HG03571 (cell line): ENCODE measurements at regions not wholly inside any gene's neighbourhood (a gene's known extent, or its start where the extent isn't known, plus 50 kb on each side); places are given as distances from the start of the nearest gene placed in this dataset.

Source experiments
- ATAC-seq: cut with Tn5 transposase; IDR thresholded peaks from one replicate; pipeline ENCODE4 v1.9.1; 2021; ENCODE audit not compliant: unreplicated experiment

DNA sequence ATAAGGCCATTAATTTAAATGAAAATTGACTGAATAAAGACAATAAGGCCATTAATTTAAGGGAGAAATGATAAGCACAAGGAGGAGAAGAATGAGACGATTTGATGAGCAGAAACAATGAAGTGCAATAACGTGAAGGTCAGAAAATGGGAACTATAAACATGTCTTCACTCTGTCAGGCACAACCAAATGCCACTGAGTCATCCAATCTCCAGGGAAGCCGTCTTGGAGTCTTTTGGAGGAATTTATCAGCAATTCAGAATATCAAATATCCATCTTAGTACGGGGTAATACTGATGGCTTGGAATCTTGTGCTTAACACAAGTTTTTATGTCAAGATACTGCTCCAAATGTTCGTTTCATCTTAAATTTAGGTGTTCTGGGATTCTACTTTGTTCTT lies 159.9 kb downstream of the CAPZA3 start:
- ATAC-seq = no peak

DNA sequence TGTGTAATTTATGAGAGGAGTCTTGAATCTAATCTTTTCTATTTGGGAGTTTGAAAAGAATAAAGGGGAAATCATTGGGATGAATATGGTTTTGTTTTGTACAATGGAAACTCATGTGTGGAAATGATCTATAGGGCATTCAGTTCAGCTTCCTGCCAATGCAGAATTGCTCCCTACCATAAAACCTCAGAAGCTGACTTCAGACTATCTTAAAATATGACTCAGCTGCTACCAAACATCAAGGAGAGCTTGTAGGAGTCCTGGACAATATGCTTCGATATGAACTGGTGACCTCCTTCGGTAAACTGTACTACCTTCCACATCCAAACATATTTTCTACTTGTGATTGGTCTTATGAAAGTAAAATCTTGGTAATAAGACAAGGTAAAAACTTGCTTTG lies 160.6 kb downstream of the CAPZA3 start:
- no peak for ATAC-seq

DNA sequence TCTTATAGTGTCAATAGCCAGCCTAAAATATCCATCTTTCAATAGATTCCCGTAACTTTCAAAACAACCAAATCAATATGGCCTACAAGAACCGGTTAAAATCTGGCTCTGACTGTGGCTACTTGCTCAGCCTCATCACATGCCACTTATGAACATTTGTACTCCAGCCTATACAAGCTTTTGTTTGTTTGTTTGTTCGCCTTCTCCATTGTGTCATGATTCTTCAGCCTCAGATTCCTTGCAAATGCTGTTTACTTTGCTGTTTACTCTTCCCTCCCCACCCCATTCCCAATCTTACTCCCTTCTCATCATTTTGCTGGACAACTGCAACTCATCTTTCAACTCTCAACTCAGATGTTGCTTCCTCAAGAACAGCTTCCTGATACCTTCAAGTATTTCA lies 161.2 kb downstream of the CAPZA3 start:
- ATAC-seq = no peak

DNA sequence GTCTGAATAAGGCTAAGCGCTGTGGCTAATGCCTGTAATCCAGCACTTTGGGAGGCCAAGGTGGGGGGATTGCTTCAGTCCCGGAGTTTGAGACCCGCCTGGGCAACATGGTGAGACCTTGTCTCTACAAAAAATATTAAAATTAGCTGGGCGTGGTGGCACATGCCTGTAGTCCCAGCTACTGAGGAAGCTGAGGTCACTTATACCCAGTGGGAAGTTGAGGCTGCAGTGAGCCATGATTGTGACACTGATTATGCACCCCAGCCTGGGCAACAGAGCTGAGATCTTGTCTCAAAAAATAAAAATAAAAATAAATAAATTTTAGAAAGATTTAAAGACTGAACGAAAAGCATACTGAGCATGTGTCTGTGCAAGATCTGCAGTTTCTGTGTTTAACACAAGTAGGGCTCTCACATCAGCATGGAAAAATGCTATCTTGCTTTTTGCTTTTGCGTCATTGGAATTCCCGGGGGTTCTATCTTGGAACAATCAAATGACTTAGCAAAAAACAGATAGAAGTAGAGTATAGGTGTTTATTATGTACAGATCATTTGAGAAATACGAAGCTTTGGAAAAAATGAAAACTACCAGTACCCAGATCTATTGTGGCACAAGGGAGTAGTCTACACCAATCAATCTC lies 161.9 kb downstream of the CAPZA3 start:
- no peak for ATAC-seq

DNA sequence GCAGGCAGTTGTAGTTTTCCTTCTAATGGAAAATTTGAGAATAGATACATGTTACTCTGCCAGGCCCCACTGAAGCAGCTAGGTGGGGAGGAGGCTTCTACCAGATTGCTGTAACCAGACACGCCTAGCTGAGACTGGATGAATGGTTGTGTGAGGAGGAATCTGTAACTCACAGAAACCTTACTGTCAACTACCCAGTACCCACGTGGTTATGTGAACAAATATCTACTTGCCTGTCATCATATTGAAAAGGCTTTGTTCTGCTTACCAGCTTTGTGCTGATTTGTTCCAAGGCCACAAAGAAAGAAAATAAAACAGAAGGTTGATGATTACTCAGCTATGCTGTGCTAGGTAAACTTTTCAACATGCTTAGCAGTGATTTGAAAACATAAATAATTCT lies 167.2 kb downstream of the CAPZA3 start:
- no peak for ATAC-seq

DNA sequence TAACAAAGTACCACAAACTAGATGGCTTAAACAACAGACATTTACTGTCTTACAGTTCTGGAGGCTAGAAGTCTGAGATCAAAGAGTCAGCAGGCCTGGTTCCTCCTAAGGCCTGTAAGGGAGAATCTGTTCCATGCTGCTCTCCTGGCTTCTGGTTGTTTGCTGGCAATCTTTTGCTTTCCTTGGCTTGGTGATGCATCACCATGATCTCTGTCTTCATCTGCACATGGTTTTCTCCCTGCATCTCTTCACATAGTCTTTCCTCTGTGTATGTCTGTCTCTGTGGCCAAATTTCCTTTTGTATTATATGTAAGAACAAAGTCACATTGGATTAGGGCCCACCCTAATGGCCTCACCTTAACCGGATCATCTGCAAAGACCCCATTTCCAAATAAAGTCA lies 168.5 kb downstream of the CAPZA3 start:
- no peak for ATAC-seq

DNA sequence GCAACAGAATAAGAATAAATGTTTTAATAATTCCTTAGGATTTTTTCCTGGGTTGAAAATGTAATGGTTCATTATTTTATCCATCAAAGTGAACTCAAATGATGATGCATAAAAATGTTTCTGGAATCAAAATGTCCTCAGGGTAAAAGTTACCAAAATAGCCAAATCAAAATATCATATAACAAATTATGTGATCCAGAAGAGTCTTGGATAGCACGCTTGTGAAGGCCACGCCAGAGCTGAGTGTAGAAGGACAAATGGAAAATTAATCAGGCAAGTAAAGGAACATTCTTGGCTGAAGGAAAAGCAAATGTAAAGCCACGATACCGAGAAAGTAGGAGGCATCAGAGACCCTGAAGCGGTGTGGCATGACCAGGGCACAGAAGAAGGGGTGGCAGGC lies 169.2 kb downstream of the CAPZA3 start:
- no peak for ATAC-seq

DNA sequence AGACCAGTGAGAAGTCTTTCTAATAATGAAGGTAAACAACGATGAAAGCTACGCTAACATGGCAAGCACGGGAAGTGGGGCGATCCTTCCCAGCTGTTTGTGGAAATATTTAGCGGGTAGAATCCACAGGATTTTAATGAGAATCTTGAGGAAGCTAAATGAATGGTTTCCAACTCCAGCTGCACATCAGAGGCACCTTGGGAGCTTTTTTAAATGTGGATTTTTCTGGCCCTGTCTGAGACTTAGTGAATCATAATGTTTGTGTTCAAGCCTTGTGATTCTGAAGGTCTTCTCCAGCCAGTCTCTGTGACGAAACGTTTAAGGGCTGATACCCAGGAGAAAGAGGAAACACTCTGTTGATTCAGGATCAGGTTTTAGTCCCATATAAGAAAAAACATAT lies 169.8 kb downstream of the CAPZA3 start:
- no peak for ATAC-seq

DNA sequence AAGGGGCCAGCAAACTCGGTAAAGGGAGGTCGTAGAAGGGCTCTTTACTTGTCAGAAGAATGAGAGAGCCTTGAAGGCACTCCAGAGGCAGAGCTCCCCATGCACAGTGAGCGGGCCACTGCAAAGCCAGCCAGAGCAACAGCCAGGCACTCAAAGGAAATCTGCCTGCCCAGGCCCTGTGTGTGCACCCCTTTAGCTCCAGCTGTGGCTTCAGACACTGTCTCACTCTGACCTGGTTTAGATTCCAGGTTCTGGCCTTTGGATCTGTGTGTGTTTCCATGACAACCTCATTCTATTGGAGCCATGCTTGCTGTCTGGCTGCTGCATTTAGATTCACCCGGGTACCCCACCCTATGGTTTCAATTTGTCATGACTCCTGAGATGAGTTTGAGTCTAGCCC lies 170.3 kb downstream of the CAPZA3 start:
- ATAC-seq = no peak

DNA sequence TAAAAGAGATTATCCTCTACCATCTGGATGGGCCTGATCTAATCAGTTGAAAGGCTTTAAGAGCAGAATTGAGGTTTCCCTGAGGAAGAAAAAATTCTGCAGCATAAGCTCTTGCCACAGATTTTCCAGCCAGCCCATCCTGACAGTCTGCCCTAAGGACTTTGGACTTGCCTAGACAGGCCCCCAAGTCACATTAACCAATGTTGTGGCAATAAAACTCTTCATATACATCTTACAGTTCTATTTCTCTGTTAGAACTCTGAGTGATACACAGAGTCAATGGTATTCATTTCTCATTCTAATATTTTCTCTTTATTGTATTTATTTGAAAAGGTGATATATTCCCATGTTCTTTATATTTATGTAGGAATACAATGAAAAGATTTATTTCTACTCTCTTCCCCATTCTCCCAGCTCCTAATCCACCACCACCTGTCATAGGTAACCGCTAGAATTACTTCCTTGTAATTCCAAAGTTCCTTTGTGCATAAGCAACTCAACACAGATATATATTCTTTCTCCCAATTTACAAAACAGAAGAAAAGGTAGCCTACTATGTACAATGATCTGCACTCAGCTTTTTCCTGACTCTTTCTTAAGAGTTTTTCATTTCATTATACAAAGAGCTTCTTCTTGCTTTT lies 182.1 kb downstream of the CAPZA3 start:
- no peak for ATAC-seq

DNA sequence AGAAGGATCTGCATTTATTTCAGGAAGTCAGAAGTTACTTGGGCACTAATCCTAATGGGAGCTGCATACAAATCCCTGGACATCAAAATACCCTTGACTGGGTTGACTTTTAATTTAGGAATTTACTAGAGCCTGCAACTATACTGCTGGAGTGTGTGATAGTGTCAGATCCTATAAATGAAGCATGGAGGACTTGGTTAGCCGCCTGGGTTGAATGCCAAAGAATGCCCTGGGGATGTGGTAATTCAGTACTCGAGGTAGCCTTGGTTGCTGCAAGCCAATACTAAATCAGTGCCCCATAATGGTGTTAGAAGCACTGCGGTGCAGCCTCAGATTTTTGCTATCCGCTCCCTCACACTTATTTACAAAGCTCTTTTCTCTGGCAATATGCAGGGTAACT lies 184.9 kb downstream of the CAPZA3 start:
- ATAC-seq = no peak

DNA sequence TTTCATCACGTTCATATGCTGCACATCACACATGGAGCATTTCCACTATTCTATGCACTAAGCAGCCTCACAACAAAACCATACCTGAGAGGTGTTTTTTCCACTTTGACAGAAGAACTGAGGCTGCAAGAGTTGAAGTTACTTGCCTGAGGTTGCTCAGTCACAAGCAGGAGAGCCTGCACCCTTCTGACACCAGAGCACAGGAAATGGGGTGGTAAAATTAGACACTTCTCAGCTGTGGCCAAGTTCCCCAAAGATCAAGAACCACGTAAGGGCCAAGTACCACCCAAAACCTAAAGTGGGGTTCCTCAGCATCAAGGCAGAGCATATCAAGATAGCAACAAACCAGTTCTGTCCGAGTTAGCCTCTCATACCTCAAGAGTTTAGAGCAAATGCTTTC lies 185.8 kb downstream of the CAPZA3 start:
- no peak for ATAC-seq

DNA sequence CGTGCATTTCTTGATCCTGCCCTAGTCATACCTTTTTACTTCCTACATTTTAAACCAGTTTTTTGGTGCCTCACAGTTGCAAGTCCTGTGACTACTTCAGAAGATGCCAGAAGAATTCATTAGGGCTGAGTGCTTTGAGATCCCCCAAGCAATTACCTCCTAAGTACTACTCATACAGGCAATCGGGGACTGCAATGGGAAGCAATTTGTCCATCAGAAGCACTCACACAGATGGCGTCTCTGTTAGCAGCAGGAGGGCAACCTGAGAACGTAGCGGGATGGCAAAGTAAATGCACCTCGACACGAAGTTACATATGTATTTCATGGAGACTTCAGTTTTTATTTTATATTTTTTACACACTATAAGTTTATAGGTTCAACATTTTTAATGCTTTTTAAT lies 188.3 kb downstream of the CAPZA3 start:
- ATAC-seq = no peak

DNA sequence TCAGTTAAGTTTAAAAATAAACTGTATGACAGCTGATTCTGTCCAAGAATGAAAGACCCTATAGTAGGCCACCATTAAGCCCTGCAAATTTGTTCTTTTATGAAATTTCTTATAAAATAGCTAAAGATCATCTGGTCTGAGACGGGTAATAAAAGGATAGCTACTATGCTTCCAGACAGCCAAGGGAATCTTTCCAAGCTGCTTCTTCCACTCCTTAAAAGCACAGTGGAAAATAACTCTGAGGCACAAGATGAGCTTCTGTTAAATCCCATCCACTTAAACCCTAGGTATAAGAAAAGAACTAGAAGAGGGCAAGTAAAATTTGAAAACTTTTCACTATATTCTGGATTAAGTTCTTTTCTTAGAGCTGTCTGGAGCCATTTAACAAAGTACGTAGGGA lies 194.3 kb downstream of the CAPZA3 start:
- ATAC-seq = no peak

DNA sequence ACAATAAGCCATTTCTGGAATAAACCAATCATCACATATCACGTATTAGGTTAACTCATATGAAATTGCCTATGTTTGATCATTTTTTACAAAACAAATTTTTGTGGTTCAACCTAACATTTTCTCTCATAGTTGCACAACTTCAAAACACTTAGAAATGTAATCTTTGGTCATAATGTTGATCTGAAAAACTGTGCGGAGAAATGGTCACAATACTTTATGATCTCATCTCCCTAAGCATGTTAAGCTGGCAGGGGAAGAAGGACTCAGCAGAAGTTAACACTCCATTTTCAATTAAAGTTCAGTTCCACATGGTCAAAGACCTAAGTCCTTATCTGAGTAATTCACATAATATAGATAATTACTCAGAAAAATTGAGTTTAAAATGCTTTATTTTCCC lies 194.8 kb downstream of the CAPZA3 start:
- no peak for ATAC-seq

DNA sequence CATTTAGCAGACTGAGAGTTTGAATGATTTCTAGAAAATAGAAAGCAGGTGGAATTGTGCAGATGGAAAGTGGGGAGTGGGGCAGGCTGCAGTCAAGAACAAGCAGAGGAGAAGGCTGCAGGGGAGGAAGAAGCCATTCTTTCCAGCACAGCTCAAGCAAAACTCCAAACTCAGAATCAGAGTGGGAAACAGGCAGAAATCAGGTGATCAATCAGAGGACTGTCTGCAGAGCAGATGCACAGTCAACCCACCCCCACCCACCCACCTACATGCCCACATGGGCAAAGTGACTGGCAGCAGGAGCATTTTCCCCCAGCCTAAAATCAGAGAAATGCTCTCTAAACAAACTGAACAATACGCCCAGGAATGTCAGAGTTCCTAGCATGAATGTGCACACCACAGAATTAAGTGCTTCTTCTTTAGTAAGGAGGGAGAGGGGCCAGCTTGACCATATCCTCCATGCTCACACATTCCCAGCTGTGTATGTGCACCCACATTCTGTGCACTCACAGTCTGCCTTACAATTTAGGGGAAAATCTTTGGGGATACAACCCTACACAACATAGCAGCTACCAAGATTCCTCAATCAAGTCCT lies 194.1 kb upstream of the PLEKHA5 start:
- ATAC-seq = no peak

DNA sequence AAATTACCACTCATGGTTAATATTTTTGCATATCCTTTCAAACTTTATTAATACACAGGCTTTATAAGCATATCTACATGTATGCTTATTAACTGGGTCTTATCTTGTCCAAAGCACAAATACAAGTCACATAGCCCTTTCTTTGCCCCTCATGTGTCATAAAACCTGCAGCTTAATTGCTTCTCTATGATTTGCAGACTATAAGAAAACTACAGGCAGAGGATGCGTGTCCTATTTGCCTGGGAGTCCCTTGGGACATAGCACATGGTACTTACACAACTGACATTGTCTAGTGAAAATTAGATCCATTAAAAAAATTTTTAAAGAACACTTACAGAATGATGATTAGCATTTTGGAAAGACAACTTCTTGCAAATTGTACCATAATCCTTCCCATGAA lies 190.5 kb upstream of the PLEKHA5 start:
- no peak for ATAC-seq

DNA sequence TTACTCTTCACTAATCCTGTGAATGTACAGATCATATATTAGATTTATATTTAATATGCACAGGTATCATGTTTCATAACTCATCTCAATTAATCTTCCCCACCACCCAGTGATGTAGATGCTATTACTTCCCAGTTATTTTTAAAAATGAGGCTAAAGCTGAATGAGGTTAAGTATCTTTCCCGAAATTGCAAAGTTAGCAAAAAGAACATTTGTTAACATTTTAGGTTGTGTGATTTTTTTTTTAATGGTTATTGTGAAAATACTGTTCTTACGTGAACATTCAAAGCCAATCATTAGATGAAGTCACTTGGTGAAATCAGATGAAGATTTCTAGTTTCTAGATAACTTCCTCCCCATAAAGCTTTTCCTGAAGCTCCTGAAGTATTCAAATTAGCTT lies 186.9 kb upstream of the PLEKHA5 start:
- no peak for ATAC-seq

DNA sequence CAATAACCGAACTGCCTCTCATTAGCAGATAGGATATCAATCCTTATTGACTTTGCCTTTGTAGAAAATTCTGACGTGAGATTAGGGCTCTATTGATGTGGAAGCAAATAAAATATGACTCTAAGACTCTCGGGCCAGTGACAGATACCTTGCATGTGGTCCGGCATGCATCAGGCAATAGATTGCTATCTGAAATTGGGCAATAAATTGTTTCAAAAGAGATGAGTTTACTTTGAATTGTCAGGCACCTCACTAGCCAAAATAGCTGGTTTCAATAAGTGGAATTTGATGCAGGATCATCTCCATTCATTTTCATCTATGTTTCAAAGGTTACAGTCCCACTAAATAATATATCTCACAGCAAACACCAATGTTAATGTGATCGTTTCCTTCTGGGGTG lies 186.3 kb upstream of the PLEKHA5 start:
- no peak for ATAC-seq

DNA sequence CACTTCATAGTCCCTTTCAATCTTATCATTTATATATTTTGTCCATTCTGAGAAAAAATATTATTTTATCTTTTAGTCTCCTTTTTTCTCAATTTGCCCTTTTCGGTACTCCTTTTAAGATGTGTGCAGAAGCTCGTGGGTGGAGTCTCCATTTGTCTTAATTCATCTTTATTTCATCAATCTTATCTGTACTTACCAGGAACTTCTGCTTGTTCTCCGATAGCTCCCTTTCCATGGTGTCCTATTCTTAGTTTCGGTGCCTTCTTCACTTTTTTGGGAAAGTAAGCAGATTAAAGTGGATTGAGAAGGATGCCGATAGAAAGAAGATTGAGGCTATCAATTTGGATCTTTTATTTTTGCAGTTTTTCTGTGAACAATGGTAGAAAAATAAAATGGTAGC lies 183.4 kb upstream of the PLEKHA5 start:
- no peak for ATAC-seq

DNA sequence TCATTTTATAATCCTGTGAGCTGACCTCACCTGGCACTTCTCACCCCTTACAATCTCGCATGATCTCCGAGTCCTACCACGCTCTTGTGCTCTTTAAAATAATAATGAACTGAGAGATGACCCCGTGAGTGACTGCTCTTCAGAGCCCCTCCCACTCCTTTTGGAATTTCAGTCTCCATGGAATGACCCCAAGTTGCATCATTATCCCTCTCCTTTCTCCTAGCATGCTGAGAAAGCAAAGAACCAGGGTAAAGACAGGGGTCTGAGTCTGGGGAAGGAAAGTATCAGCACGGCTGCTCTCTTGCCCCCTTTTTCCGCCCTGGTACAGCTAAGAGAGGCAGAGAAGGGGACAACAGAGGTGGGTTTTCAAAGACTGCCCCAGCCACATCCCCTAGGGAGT lies 178.3 kb upstream of the PLEKHA5 start:
- no peak for ATAC-seq

DNA sequence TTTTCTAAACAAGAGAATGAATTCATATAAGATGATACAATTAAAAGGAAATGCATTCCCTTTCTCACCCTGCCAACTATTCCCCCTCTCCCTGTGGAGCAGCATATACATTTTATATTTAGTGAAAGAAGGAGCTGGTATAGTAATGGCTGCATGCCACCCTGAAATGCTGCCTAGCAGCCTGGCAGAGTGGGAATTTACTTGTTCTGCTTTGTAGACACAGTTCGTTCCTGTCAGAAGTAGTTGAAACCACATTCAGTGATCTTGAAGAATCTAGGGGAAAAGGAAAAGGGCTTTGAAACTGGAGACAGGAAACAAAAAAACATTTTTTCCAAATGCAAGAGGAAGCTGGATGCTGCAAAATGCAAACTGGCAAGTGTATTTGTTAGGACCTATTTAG lies 176.0 kb upstream of the PLEKHA5 start:
- ATAC-seq = no peak

DNA sequence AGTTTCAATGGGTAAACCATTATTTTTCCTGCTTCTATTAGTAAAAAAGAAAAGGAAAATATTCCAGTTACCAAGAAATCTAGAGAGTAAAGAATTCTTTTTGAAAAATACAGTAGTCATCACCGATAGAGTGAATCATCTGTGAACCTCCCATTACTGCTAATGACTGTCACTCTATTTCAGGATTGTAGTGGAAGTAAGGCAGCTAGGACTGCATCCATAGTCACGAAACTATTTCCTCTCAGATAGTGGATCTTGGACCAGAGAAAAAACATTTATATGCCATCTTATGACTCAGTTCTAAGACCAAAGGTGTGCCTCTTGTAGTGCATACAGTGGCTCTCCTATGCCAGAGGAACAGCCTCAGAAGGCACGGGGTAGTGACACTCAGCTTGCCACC lies 173.9 kb upstream of the PLEKHA5 start:
- ATAC-seq = no peak
